GM21717 (cell line): ENCODE measurements at regions not wholly inside any gene's neighbourhood (a gene's known extent, or its start where the extent isn't known, plus 50 kb on each side); places are given as distances from the start of the nearest gene placed in this dataset.

Experiments used
- ATAC-seq: cut with Tn5 transposase; IDR thresholded peaks from one replicate; pipeline ENCODE4 v1.9.1; 2021; ENCODE audit warnings: mild to moderate bottlenecking, moderate library complexity; ENCODE audit not compliant: unreplicated experiment

DNA sequence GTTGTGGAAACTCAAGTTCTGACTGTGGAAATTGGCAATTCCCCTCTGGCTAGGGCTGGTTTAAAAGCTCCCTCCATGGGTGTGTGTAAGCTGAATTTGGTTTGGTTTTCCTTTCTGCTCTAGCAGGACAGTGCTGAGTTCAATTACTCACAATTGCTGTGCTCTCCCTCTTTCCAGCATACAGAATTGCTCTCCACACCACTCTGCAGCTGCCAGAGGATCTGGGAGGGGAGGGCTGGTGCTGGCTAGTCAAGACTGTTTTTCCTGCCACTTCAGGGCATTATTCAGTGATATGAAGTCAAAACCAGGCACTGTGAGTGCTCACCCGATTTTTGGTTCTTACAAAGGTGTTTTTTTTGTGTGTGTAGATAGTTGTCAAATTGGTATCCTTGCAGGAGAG lies 336.9 kb upstream of the SLC24A2 start:
- ATAC-seq: no peak

DNA sequence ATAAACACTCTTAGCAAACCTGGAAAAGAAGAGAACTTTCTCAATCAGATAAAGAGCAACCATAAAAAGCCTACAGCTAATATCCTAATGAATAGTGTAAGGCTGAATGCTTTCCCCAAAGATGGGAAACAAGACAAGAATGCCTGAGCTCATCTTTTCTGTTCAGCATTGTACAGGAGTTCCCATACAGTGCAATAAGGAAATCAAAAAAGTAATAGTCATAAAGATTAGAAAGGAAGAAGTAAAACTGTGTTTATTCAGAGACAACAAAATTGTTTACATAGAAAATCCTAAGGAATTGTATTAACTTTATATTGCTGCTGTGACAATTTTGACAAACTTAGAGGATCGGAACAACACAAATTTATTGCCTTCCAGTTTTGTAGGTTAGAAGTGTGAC lies 330.7 kb upstream of the SLC24A2 start:
- no peak for ATAC-seq

DNA sequence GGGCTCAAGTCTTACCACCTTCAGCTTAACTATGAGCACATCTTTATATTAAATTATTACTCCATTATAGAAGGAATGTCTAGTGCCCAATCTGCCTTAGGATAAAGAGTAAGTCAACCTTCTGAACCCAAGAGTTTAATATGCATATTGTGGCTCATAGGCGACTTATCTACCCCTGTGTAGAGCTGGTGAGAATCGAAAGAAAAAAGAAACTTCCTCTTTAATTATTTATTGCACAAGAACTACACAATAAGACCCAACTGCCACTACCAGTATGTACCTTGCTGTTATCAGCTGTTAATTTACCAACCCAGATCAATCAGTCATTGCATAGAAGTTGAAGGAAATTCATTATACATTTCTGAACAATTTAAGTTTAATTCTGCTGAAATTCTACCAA lies 329.1 kb upstream of the SLC24A2 start:
- no peak for ATAC-seq

DNA sequence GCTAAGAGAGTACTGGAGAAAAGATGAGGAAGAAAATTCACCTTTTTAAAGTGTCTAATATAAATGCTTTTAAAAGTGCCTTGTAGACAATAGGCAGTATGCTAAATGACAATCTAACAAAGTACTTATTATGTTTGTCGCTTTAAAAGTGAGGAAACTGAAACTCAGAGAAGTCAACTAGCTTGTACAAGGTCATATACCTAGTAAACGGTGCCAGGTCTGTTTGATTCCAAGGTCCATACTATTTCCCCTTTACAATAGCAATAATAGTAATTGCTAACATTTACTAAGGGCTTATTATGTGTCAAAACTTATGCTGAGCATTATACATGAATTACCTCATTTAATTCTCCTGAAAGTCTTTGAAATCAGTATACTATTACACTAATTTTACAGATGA lies 328.6 kb upstream of the SLC24A2 start:
- ATAC-seq: no peak

DNA sequence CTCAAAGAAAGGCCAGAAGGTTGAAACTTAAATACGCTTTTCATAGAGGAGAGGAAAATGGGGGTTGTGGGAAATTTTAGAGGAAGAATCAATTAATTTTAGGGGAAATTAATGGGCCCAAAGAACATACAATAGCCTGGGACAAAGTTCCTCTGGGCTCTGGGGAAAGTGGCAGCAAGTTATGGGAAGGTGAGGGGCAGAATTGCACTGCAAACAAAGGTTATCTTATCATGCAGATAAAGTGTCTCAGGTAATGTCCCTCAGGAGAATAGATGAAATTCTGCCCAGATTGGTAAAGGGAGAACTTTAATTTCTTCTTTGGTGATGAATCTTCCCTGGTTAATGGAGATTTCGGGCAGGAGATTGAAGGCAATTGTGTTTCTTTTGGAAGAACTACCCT lies 326.1 kb upstream of the SLC24A2 start:
- no peak for ATAC-seq

DNA sequence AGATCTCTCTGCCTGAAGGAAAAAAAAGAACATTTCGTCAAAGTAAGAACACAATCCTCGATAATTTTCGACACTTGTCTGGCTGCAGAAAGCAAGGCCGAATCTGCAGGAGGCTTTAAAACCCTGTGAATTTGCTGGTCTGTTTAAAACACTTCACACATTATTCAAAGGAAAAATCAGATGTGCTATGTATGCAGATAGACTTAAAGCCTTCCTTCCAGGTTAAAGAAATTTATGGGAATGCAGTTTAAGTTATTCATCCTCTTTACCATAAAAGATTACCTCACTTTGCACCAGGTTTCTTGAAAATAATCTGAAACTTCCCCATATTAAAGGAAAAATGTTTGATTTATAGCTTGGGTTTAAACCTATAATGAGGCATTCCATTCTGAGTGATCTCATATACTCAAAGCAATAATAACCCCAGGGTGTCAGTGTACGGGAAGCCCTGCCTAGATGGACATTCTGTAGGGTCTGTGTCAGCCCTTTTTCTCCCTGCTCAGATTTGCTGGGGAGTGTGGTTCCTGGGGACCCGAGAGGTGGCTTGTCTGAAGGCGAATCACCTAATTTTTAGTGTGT lies 323.5 kb upstream of the SLC24A2 start:
- ATAC-seq: no peak

DNA sequence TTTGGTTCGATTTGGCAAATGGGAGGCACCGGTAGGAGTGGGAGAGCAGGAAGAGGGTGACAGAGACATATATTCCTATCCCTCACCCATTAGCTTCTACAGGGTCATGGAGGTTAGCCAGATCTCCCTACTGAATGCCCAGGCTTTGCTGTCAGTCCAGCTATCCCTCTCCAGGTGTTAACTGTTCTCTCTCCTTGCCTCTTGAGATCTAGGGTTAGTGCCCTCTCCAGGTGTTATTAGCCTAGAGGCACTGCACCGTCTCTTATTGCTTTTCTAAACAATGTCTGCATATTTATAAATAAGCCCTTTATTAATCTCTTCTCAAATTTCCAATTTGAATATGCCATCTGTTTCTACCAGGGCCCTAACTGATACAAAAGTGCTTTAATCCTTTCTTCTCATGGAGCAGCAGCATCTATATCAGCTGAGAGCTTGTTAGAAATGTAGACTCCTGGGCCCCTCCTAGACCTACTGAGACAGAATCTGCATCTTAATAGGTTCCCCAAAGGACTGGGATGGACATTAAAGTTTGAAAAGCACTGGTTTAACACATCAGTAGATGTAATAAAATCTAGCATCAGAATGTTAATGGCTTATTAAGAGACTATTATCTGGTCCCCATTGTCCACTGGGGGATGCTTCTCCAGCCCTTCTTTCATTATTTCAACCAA lies 322.5 kb upstream of the SLC24A2 start:
- no peak for ATAC-seq

DNA sequence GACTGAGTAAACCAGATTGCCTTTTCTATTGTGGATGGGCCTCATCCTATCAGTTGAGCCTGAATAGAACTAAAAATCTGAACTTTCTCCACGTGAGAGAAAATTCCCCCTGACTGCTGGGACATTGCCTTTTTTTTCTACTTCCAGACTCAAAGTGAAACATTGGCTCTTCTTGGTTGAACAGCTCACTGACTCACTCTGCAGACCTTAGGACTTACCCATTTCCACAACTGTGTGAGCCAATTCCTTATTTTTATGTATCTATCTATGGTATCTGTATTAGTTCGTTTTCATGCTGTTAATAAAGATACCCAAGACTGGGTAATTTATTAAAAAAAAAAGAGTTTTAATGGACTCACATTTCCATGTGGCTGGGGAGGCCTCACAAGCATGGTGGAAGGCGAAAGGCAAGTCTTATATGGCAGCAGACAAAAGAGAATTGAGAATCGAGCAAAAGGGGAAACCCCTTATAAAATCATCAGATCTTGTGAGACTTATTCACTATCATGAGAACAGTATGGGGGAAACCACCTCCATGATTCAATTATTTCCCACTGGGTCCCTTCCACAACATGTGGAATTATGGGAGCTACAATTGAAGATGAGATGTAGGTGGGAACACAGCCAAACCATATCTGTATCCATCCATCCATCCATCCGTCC lies 306.7 kb upstream of the SLC24A2 start:
- ATAC-seq: no peak

DNA sequence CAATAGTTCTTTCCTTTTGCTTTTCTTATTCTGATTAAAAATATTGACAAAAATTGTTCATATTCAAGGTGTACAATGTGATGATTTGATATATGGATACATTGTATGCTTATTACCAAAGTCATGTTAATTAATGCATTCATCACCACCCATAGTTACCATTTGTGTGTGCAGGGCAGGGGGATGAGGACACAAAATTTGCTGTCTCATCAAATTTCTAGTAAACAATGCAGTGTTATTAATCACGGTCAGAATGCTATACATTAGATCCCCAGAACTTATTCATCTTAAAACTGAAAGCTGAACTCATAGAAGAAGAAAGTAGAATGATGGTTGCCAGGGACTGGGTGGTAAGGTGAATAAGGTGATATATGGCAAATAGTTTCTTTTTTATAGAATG lies 303.7 kb upstream of the SLC24A2 start:
- ATAC-seq: no peak

DNA sequence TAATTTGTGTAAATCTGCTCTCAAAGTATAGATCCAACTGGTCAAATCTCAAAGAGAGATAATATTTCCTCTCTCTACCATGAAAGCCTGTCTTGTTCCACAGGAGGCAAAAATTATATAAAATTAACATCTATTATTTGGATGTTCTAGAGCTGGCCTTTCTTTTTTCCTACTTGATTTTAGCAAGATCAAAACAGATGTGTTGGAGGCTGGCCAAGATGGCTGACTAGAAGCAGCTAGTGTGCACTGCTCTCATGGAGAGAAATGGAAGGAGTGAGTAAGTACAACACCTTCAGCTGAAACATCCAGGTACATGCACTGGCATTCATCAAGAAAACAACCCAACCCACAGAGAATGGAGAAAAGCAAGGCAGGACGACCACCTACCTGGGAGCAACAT lies 298.6 kb upstream of the SLC24A2 start:
- no peak for ATAC-seq

DNA sequence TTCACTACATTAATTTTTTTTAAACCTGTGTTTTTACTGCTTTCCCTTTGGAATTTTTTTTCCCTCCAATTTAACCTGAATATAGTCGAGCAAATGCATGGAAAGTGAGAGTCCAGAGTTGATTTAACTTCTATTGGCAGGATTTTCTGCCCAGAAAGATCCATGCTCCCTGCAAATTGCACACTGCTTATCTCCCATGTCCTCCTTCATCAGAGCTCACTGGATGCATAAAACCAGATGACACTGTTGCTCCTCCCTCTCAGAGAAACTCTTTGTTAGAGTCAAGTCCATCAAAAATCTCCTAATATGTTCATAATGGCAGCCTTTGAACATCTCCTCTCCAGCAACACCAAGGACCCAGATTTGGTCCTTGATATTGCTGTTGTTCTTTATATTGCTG lies 297.0 kb upstream of the SLC24A2 start:
- no peak for ATAC-seq

DNA sequence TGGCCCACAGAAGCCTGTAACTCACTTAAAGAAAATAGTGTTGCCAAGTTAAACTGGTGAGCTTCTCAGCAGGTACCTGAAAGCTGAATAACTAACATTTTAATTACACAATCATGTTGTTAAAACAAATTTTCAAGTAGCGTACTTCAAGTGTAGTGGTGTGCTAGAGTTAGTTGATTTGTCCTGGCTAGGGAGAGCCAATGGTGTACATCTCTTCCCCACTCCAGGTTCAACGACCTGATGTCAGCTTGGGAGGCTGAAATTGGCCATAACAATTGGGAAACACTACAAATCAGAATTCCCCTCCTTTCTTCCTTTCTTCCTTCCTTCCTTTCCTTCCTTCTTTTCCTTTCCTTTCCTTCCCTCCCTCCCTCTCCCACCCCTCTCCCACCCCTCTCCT lies 295.3 kb upstream of the SLC24A2 start:
- ATAC-seq: no peak

DNA sequence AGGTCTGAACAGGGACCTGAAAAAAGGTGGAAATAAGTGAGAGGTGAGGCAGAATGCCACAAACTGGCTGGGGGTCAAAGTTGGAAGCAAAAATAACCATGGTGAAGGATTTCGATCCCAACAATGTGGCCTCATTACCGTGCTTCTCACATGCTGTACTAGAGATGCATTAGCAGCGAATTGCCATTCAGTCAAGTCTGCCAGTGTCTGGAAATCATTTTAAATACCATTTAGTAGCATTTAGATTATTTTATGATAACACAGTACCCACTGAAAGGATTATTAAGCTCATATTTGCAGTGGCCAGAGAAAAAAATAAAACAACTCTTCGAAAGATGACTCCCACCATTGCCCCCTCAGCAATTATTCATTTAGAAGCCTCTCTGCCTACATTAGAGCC lies 294.6 kb upstream of the SLC24A2 start:
- no peak for ATAC-seq

DNA sequence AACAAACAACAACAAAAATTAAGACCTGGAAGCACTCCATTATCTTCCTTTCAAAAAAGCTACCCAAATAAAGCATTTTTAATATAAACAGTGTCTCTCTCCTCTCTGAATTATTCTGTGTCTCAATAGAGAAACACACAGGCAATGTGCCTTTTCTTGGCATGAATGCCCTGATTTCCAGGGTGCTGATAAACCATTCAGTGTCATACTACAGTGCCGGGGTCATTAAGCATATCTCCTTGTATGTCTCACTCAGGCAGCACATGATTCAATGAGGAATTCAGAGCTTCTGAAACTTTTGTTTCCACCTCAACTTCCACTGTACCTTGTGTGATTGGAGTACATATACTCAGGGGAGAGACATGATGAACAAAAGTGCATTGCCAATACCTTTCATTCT lies 294.0 kb upstream of the SLC24A2 start:
- ATAC-seq: no peak

DNA sequence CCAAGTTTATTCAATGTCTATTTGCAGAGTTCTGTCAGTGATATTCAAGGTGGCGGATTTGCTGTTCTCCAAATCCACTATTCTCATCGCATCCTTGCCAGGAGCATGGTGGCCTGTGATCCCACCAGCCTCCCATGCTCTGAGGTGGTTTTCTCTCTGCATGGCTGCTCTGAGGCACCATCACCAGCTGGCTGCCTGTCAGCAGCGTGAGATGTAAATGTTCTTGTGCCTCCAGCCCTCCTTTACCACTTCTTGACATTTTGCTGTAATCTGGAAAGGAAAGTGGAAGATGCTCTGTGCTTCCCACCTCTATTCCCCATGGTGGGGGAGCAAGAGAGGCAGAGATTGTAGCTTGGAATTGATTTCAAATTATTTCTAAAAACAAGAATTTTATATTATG lies 293.6 kb upstream of the SLC24A2 start:
- no peak for ATAC-seq

DNA sequence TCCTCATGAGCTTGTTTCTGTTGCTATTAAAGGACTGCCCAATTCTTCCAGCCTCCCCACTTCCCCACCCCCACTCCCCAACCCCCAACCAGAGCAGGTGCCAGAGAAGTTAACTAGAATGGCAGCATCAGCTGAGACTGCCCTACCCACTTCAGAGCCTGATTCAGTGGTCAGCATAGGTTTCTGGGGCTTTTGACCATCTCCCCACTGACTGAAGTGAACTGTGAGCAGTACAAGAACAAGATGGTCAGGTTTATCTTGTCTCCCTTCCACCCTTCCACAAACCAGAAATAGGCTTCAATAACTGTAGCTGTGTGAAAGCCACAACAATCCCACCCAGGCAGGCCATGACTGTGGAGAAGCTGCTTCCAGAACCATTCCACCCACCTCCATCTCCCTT lies 289.4 kb upstream of the SLC24A2 start:
- ATAC-seq: no peak

DNA sequence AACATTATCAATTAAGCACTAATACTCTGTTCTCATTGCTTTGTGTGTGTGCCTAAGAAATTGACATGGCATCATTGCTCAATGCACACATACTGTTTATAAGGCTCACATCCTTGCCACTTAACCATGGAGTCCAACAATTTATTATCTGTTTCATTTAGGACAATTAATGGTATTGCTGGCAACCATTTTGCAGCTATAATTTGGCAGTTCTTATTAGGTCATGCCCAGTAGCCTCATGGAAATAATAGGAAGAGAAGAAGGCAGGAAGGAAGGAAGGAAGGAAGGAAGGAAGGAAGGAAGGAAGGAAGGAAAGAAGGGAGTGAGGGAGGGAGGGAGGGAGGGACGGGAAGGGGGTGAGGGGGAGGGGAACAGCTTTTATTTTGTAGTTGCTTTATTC lies 285.5 kb upstream of the SLC24A2 start:
- no peak for ATAC-seq

DNA sequence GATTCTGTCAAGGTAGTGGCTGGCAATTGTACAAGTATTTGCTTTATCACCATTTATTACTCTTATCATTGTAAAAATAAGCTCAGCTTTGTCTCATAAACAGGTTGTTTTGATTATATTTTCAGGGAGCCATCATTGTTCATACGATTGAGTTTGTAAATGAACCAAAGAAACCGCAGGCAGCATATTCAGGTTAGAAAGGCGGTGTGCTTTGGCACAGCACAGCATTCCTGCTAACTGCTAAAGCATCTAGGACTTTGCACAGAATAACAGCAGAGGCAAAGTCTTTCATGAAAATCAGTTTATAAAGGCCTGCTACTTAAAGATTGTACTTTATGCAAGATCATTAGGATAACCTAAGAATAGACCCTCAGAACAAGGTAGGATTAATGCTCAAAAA lies 281.5 kb upstream of the SLC24A2 start:
- no peak for ATAC-seq

DNA sequence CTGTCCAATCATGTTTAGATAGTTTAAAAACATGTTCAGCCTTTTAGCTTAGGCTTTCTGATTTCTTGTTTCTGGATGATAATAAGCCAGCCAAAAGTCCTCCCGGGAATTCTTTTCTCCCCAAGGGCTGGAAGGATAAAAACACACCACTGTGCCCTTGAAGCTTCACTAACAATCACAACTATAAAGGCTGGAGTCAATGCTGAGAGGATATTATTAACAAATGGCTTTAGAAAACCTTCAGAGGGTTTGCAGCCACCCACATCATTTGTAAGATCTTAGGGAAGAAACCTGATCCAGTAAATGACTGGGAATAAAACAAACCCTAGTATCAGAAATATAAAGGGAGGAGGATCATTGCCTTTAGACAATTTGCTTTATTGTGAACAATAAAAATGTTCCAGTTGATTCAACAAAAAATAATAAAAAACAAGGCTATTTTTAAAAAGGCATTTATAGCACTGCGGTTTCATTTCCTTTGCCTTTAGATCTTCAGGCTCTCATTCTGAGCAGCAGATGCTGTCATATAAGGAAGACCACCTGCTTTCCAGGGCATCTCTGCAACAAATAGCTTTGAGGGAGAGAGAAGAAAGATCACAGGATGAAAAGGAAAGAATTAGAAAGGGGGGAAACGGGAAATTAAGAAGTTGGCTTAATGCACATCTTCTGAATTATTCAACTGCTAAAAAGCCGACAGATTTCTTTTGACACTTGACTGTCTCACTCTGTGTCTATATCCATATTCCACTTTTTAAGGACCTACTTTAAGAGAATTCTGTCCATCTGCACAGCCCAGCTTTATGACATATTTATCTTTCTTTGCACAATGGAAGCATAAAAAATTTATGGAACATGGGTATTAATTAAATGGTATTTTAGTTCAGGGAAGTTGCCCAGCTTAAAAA lies 277.2 kb upstream of the SLC24A2 start:
- no peak for ATAC-seq

DNA sequence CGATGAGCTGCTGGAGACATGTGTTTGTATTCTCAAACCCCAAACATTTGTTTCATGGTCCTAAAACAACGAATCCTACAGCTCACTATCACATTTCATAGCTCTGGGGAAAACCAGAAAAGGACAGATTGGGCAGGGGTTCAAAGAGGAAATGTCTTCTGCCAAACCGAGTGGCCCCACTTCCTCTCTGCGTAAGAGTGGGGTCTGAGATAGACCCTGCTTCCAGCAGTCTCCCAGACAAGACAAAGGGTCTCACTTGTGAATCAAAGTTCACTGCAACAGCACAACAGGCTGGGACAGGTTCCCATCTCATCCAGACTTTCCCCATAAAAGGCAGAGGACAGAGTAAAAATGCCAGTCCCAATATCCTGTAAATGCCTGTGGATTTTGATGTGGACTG lies 276.2 kb upstream of the SLC24A2 start:
- ATAC-seq: no peak

DNA sequence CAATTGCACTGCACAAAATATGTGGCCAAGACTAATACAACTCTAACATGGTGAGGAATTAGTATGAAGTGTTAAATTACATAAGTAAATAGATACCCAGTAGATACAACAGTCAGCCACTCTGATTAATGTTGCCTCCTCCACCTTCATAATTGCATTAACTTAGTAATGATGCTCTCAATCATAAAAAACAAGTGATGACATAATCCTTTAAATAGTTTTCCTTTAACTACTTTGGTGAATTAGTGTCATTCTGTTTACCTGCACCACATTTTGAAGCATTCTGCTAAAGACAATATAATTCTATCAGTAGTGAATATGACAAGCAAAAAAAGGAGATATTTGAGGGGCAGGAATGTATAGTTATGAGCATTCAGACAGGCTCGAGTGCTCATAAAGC lies 265.9 kb upstream of the SLC24A2 start:
- ATAC-seq: no peak

DNA sequence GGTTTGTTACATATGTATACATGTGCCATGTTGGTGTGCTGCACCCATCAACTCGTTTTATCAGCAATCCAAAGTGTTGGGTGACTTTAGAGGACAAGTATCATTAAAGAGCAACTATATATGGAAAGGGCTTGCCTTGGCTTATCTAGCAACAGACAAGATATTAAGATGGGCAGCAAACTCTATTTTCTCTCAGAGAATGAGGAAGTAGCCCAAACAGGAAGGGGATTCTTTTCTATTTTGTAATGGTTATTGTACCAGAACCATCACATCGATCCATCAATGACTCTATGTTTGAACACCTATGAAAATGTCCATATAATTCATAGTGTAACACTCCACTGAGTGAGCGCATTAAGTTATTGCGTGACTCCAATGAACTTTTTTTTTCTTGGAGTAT lies 260.1 kb upstream of the SLC24A2 start:
- no peak for ATAC-seq
